ENCODE measurements at regions not wholly inside any gene's neighbourhood (a gene's known extent, or its start where the extent isn't known, plus 50 kb on each side); places are given as distances from the start of the nearest gene placed in this dataset.

- TF ChIP-seq EZH2 (IDR thresholded peaks at IDR 0.05; ENCODE audit: borderline replicate concordance, insufficient read depth, low read depth, low read length, poor library complexity, severe bottlenecking) (no peak), CTCF (IDR thresholded peaks at IDR 0.05) (no peak)
These were observed 219.4 kb downstream of the SOD2 start for GRCh38 chr6:159473475-159474263.

All from B cell (primary cell).